Spleen (tissue), 11 donors: ENCODE measurements at regions not wholly inside any gene's neighbourhood (a gene's known extent, or its start where the extent isn't known, plus 50 kb on each side); places are given as distances from the start of the nearest gene placed in this dataset.

ENCODE experiments used
- DNase-seq: peaks from one replicate; pipeline ENCODE4 v3.0.0-alpha.2; 2020
- H3K27ac ChIP-seq, 8 donors: fragments of 200-600 bp; sonication (generic) in 7 of 8; 1 replicate in 4 of 8; 2 replicates in 4 of 8; pipeline versions ENCODE4 v1.5.0 to v1.8.0; 2016 to 2021; ENCODE audit warnings: inconsistent platforms in 4 of 8, mild to moderate bottlenecking in 4 of 8, moderate library complexity in 1 of 8
- H3K27me3 ChIP-seq, 7 donors: fragments of 200-600 bp; sonication (generic) in 6 of 7; replicated peaks in 1 of 7; 1 replicate in 4 of 7; 2 replicates in 3 of 7; pipeline versions ENCODE4 v1.5.0 to v1.8.0; 2016 to 2021; ENCODE audit warnings: inconsistent platforms in 3 of 7, mild to moderate bottlenecking in 1 of 7
- H3K36me3 ChIP-seq, 6 donors: fragments of 200-600 bp; sonication (generic) in 5 of 6; 1 replicate in 4 of 6; 2 replicates in 2 of 6; pipeline versions ENCODE4 v1.5.0 to v1.8.0; 2016 to 2021; ENCODE audit warnings: inconsistent platforms in 2 of 6
- H3K4me1 ChIP-seq, 6 donors: fragments of 200-600 bp; sonication (generic) in 5 of 6; 1 replicate in 3 of 6; 2 replicates in 3 of 6; pipeline versions ENCODE4 v1.5.0 to v1.8.0; 2016 to 2021; ENCODE audit warnings: inconsistent platforms in 3 of 6
- H3K4me3 ChIP-seq, 8 donors: fragments of 200-600 bp; sonication (generic) in 7 of 8; 1 replicate in 4 of 8; 2 replicates in 4 of 8; pipeline versions ENCODE4 v1.5.0 to v1.8.0; 2016 to 2021; ENCODE audit warnings: inconsistent platforms in 4 of 8, mild to moderate bottlenecking in 4 of 8, moderate library complexity in 2 of 8
- H3K9me3 ChIP-seq, 8 donors: fragments of 200-600 bp; sonication (generic) in 7 of 8; 1 replicate in 4 of 8; 2 replicates in 4 of 8; pipeline versions ENCODE4 v1.5.0 to v1.8.0; 2016 to 2021; ENCODE audit warnings: inconsistent platforms in 4 of 8
- POLR2A ChIP-seq, 3 donors: fragments of 450-650 bp; IDR thresholded peaks; one replicate each; pipeline ENCODE4 v1.5.1; 2017; ENCODE audit warnings: antibody characterized with exemption in 3 of 3, mild to moderate bottlenecking in 1 of 3
- POLR2AphosphoS5 ChIP-seq, 3 donors: sonication (generic); formaldehyde crosslinking; IDR thresholded peaks; one replicate each; pipeline ENCODE4 v1.5.1; 2017; ENCODE audit warnings: antibody characterized with exemption in 3 of 3
- WGBS, 5 donors: extraction: QIAGEN DNeasy Blood & Tissue Kit in 3 of 5; methylation state at CpG; one replicate each; pipeline versions ENCODE4 v1.1.5 to v1.1.7; 2013 to 2018; 5-methylcytosine and 5-hydroxymethylcytosine counted together
- intact Hi-C: fragments of 100-400 bp; cut with DNase I; formaldehyde crosslinking; loops from one replicate; pipeline ENCODE4 v1.15.0; 2023; ENCODE audit warnings: low total_unique reads
- TF ChIP-seq, protein P1 (sequence below), 11 experiments: fragments of 200-600 bp in 7 of 11; fragments of 450-650 bp in 4 of 11; sonication (generic) in 4 of 11; IDR thresholded peaks in 8 of 11; conservative IDR thresholded peaks in 3 of 11; 1 replicate in 7 of 11; 2 replicates in 4 of 11; pipeline versions ENCODE4 v1.4.0 to v1.8.0; 2016 to 2021; ENCODE audit warnings: antibody characterized with exemption in 11 of 11, inconsistent platforms in 4 of 11, mild to moderate bottlenecking in 1 of 11
- donor health status: healthy with polysubstance abuse.
- donor health status: DM: no; HTN: no; CAD: no; lungs with moderate emphysema.
- donor health status: DM: no; HTN: no; CAD: no.
- donor health status: Bipolar disorder and iron deficiency.
- donor health status: healthy.
- donor health status: DM: no; HTN: no; CAD: no.
- donor health status: DM: yes; HTN: yes; CAD: no.

DNA sequence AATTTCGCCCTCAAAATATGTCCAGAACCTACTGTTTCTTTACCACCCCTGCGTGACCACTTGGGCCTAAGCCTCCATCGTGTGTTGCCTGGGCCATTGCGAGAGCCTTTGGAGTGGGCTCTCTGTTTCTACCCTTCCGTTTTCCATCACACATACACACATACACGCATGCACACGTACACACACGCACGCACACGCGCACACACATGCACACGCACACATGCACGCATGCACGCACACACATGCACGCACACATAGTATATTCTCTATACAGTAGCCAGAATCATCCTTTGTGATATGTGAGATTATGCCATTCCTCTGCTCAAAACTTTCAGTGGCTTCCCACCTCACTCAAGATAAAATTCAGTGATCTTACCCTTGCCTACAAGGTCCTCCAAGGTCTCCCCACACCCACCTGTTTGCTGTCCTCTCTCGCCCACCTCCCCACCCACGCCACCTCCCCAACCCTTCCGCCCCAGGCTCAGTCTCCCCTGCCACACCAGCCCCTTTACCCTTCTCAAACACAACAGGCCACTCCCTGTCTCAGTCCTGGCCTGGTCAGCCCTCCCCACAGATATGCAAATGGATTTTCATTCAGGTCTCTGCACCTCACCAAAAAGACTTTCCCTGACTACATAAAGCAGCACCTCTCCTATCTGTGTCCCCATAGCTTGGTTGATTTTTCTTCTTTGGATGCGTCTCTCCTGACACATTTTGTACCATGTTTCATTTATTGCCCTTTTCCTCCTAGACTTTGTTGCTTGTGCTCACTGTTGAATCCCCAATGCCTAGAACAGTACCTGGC lies 559.6 kb downstream of the CD83 start:
- Histone ChIP-seq H3K27ac (no peak overlapping the region), H3K36me3 (no peaks in the 10 kb centered on the region), H3K4me1 (peaks cover 0 to 19% (median 5%) of the 10 kb centered on the region in 6 donors), H3K4me3 (no peak overlapping the region), H3K9me3 (no peaks in the 10 kb centered on the region), H3K27me3 (no peaks in the 10 kb centered on the region)
- WGBS, 5 donors: 95 to 99% (median 97%) methylated on average over 19 of the region's 19 CpGs
- no peak for DNase-seq
- TF ChIP-seq POLR2AphosphoS5 (IDR thresholded peaks at IDR 0.05) (no peak), POLR2A (IDR thresholded peaks at IDR 0.05) (no peak)
- TF ChIP-seq, protein P1, sequence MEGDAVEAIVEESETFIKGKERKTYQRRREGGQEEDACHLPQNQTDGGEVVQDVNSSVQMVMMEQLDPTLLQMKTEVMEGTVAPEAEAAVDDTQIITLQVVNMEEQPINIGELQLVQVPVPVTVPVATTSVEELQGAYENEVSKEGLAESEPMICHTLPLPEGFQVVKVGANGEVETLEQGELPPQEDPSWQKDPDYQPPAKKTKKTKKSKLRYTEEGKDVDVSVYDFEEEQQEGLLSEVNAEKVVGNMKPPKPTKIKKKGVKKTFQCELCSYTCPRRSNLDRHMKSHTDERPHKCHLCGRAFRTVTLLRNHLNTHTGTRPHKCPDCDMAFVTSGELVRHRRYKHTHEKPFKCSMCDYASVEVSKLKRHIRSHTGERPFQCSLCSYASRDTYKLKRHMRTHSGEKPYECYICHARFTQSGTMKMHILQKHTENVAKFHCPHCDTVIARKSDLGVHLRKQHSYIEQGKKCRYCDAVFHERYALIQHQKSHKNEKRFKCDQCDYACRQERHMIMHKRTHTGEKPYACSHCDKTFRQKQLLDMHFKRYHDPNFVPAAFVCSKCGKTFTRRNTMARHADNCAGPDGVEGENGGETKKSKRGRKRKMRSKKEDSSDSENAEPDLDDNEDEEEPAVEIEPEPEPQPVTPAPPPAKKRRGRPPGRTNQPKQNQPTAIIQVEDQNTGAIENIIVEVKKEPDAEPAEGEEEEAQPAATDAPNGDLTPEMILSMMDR (IDR thresholded peaks at IDR 0.05 in 8 of 11, conservative IDR thresholded peaks at IDR 0.05 in 3 of 11): no peak
- intact Hi-C loops: no loop called here

DNA sequence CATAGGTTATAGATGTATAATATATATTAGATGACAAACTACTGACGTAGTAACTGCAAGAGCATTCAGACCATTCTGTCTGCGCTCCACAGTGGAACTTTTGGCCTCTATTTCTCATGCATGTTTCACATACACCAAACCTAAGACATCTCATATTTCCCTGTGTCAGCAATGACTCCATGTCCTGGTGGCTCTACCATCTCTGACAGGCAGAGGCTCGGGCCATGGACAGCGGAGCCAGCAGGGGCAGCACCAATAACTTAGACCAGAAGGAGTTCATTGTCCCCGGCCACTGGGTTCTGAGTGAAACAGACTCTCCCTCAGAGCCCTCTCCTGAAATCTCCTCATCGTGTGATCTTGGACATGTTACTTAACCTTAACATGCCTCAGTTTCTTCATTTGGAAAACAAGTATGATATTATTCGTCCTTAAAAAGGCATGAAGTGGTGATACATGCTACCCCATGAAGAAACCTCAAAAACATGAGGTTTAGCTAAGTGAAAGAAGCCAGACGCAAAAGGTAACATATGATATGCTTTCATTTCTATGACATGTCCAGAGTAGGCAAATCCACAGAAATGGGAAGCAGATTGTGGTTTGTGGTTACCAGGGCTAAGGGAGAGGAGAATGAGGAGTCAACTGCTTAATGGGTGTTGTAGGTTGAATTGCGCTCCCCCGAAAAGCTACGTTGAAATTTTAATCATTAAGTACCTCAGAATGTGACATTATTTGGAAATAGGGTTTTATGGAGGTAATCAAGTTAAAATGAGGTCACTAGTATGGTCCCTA lies 564.0 kb upstream of the JARID2 start:
- TF ChIP-seq POLR2A (IDR thresholded peaks at IDR 0.05) (no peak), POLR2AphosphoS5 (IDR thresholded peaks at IDR 0.05) (no peak)
- TF ChIP-seq, protein P1 (IDR thresholded peaks at IDR 0.05 in 8 of 11, conservative IDR thresholded peaks at IDR 0.05 in 3 of 11): no peak
- Histone ChIP-seq H3K27me3 (no peaks in the 10 kb centered on the region), H3K4me3 (no peak overlapping the region), H3K4me1 (peaks cover 0 to 9% (median 0%) of the 10 kb centered on the region in 6 donors), H3K36me3 (no peaks in the 10 kb centered on the region), H3K27ac (no peak overlapping the region), H3K9me3 (no peaks in the 10 kb centered on the region)
- intact Hi-C loops: no loop called here
- WGBS, 5 donors: 71 to 77% (median 74%) methylated on average over 11 of the region's 11 CpGs
- no peak for DNase-seq

DNA sequence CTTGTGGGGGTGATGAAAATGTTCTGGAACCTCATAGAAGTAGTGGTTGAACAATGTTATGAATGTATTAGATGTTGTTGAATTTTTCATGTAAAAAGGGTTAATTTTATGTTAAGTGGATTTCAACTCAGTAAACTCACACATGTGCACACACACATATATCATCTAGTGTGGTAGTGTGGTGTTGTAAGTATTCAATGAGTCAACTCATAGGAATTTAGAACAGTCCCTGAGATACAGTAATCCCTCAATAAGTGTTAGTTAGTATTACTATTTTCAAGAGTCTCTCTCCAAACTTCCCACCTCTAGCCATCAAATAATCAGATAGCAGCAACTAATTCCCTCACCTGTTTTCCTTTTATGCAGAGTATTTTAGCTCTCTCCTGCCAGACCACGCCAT lies 563.1 kb upstream of the JARID2 start:
- Histone ChIP-seq H3K4me1 (peaks cover 0 to 9% (median 0%) of the 10 kb centered on the region in 6 donors), H3K36me3 (no peaks in the 10 kb centered on the region), H3K27ac (no peak overlapping the region), H3K9me3 (no peaks in the 10 kb centered on the region), H3K4me3 (no peak overlapping the region), H3K27me3 (no peaks in the 10 kb centered on the region)
- no peak for DNase-seq
- TF ChIP-seq, protein P1 (IDR thresholded peaks at IDR 0.05 in 8 of 11, conservative IDR thresholded peaks at IDR 0.05 in 3 of 11): no peak
- TF ChIP-seq POLR2AphosphoS5 (IDR thresholded peaks at IDR 0.05) (no peak), POLR2A (IDR thresholded peaks at IDR 0.05) (no peak)
- intact Hi-C loops: no loop called here
- 93 to 100% (median 100%) methylated on average over 1 of the region's 1 CpG for WGBS, 5 donors

DNA sequence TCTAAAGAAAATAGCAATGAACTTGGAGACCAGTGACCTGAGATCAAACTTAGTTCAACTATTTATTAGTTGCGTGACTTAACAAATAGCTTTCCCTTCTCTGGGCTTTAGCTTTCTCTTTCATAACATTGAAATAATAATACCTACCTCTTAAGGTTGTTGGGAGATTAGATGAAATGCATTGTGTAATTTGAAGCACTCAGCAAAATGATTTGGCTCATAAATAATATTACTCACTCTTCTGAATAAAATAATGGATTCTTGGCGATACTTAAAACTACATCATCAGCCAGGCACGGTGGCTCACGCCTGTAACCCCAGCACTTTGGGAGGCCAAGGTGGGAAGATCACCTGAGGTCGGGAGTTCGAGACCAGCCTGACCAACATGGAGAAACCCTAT lies 556.2 kb upstream of the JARID2 start:
- WGBS, 5 donors: 95 to 98% (median 96%) methylated on average over 6 of the region's 6 CpGs
- TF ChIP-seq POLR2AphosphoS5 (IDR thresholded peaks at IDR 0.05) (no peak), POLR2A (IDR thresholded peaks at IDR 0.05) (no peak)
- TF ChIP-seq, protein P1 (IDR thresholded peaks at IDR 0.05 in 8 of 11, conservative IDR thresholded peaks at IDR 0.05 in 3 of 11): no peak
- no peak for DNase-seq
- Histone ChIP-seq H3K36me3 (no peaks in the 10 kb centered on the region), H3K4me3 (no peak overlapping the region), H3K9me3 (no peaks in the 10 kb centered on the region), H3K27ac (no peak overlapping the region), H3K4me1 (no peaks in the 10 kb centered on the region), H3K27me3 (no peaks in the 10 kb centered on the region)
- intact Hi-C loops: no loop called here
